Mesenchymal stem cell (in vitro differentiated cells and primary cell): ENCODE measurements at regions not wholly inside any gene's neighbourhood (a gene's known extent, or its start where the extent isn't known, plus 50 kb on each side); places are given as distances from the start of the nearest gene placed in this dataset.

Experiments used
- DNase-seq: peaks from one replicate; pipeline ENCODE4 v3.0.0-alpha.2; 2013
- H2AFZ ChIP-seq: one replicate; pipeline ENCODE4 v1.6.1; 2013; ENCODE audit warnings: low read depth, mild to moderate bottlenecking, control low read depth, inconsistent platforms, low read length, moderate library complexity
- H2AK5ac ChIP-seq: 2 replicates; pipeline ENCODE4 v1.6.1; 2013; ENCODE audit warnings: low read length, moderate library complexity, mild to moderate bottlenecking, inconsistent platforms; ENCODE audit not compliant: severe bottlenecking
- H2BK120ac ChIP-seq: one replicate; pipeline ENCODE4 v1.6.1; 2013; ENCODE audit warnings: low read depth, mild to moderate bottlenecking, inconsistent platforms, low read length, moderate library complexity
- H2BK12ac ChIP-seq, 2 experiments: one replicate each; pipeline ENCODE4 v1.6.1; 2013; ENCODE audit warnings: inconsistent platforms in 2 of 2, low read length in 2 of 2, mild to moderate bottlenecking in 2 of 2, moderate library complexity in 2 of 2, control low read depth in 1 of 2
- H2BK15ac ChIP-seq: one replicate; pipeline ENCODE4 v1.6.1; 2013; ENCODE audit warnings: mild to moderate bottlenecking, low read depth, inconsistent platforms; ENCODE audit not compliant: poor library complexity, severe bottlenecking
- H2BK5ac ChIP-seq: 2 replicates; pipeline ENCODE4 v1.6.1; 2013; ENCODE audit warnings: low read depth, mild to moderate bottlenecking, low read length, control low read depth, inconsistent platforms; ENCODE audit not compliant: poor library complexity, severe bottlenecking
- H3K14ac ChIP-seq, 2 experiments: one replicate each; pipeline ENCODE4 v1.6.1; 2013; ENCODE audit warnings: inconsistent platforms in 2 of 2, low read length in 2 of 2, control low read depth in 1 of 2, mild to moderate bottlenecking in 1 of 2, moderate library complexity in 1 of 2
- H3K18ac ChIP-seq, 2 experiments: one replicate each; pipeline ENCODE4 v1.6.1; 2013; ENCODE audit warnings: inconsistent platforms in 2 of 2, low read length in 2 of 2, control low read depth in 1 of 2, low read depth in 1 of 2, mild to moderate bottlenecking in 1 of 2
- H3K23ac ChIP-seq, 2 experiments: one replicate each; pipeline ENCODE4 v1.6.1; 2013; ENCODE audit warnings: inconsistent platforms in 2 of 2, low read length in 2 of 2, mild to moderate bottlenecking in 2 of 2, moderate library complexity in 2 of 2, control low read depth in 1 of 2
- H3K27ac ChIP-seq: 2 replicates; pipeline ENCODE4 v1.5.1; 2013; ENCODE audit warnings: mild to moderate bottlenecking, moderate library complexity, low read length, control low read depth, inconsistent platforms; ENCODE audit not compliant: poor library complexity, severe bottlenecking
- H3K27me3 ChIP-seq, 2 experiments: 2 replicates each; pipeline versions ENCODE4 v1.6.1 to v1.7.0; 2013; ENCODE audit warnings: low read length in 2 of 2, mild to moderate bottlenecking in 2 of 2, moderate library complexity in 2 of 2, control low read depth in 1 of 2, inconsistent platforms in 1 of 2; ENCODE audit not compliant: control insufficient read depth in 1 of 2, insufficient read depth in 1 of 2
- H3K36me3 ChIP-seq, 2 experiments: 2 replicates each; pipeline versions ENCODE4 v1.6.1 to v1.7.0; 2013; ENCODE audit warnings: low read length in 2 of 2, control low read depth in 1 of 2, inconsistent platforms in 1 of 2, low read depth in 1 of 2, mild to moderate bottlenecking in 1 of 2; ENCODE audit not compliant: insufficient read depth in 2 of 2, control insufficient read depth in 1 of 2
- H3K4ac ChIP-seq, 2 experiments: one replicate each; pipeline ENCODE4 v1.6.1; 2013; ENCODE audit warnings: inconsistent platforms in 2 of 2, low read length in 2 of 2, mild to moderate bottlenecking in 2 of 2, moderate library complexity in 2 of 2, control low read depth in 1 of 2, low read depth in 1 of 2
- H3K4me1 ChIP-seq: 2 replicates; pipeline ENCODE4 v1.6.1; 2013; ENCODE audit warnings: low read depth, low read length, control low read depth; ENCODE audit not compliant: control insufficient read depth, insufficient read depth
- H3K4me2 ChIP-seq: 2 replicates; pipeline ENCODE4 v1.6.1; 2013; ENCODE audit warnings: low read length, mild to moderate bottlenecking, inconsistent platforms; ENCODE audit not compliant: poor library complexity, severe bottlenecking
- H3K4me3 ChIP-seq, 2 experiments: 2 replicates each; pipeline versions ENCODE4 v1.5.1 to v1.7.0; 2013; ENCODE audit warnings: low read length in 2 of 2, mild to moderate bottlenecking in 2 of 2, control low read depth in 1 of 2, low read depth in 1 of 2; ENCODE audit not compliant: insufficient read depth in 1 of 2
- H3K79me1 ChIP-seq: replicated peaks from 2 replicates; pipeline ENCODE4 v1.6.1; 2013; ENCODE audit warnings: mild to moderate bottlenecking, control low read depth, low read length, inconsistent platforms; ENCODE audit not compliant: poor library complexity, severe bottlenecking
- H3K9ac ChIP-seq: 2 replicates; pipeline ENCODE4 v1.7.0; 2013; ENCODE audit warnings: mild to moderate bottlenecking, low read length, moderate library complexity
- H3K9me3 ChIP-seq: 2 replicates; pipeline ENCODE4 v1.7.0; 2013; ENCODE audit warnings: mild to moderate bottlenecking, low read length; ENCODE audit not compliant: control insufficient read depth
- H4K8ac ChIP-seq: one replicate; pipeline ENCODE4 v1.6.1; 2013; ENCODE audit warnings: inconsistent platforms, mild to moderate bottlenecking, low read length, moderate library complexity
- H4K91ac ChIP-seq: one replicate; pipeline ENCODE4 v1.6.1; 2013; ENCODE audit warnings: mild to moderate bottlenecking, low read length, inconsistent platforms
- WGBS: methylation state at CpG from one replicate; pipeline ENCODE4 v1.1.7; 2013; ENCODE audit warnings: mixed read lengths; 5-methylcytosine and 5-hydroxymethylcytosine counted together

- Histone ChIP-seq H3K27ac (no peak overlapping the region), H3K27me3 (no peaks in the 10 kb centered on the region), H2BK5ac (no peak overlapping the region), H3K4me1 (no peaks in the 10 kb centered on the region), H3K14ac (no peak overlapping the region), H4K91ac (no peak overlapping the region), H4K8ac (no peak overlapping the region), H3K36me3 (no peaks in the 10 kb centered on the region), H3K9ac (no peak overlapping the region), H3K9me3 (no peaks in the 10 kb centered on the region), H2AK5ac (no peak overlapping the region), H3K23ac (no peak overlapping the region), H3K4me3 (no peak overlapping the region), H2BK12ac (peak overlapping the region; percentile 21 to 42), H2BK15ac (no peak overlapping the region), H3K4me2 (no peak overlapping the region), H3K4ac (no peak overlapping the region), H3K18ac (peak overlapping the region in 1 of 2 experiments; percentile 60), H2AFZ (no peak overlapping the region), H3K79me1 (no peaks in the 10 kb centered on the region), H2BK120ac (no peak overlapping the region)
- DNase-seq: no peak
- WGBS: 90% methylated on average over 4 of the region's 4 CpGs
These were observed 420.1 kb downstream of the GJA1 start for GRCh38 chr6:121855521-121855920.

DNA sequence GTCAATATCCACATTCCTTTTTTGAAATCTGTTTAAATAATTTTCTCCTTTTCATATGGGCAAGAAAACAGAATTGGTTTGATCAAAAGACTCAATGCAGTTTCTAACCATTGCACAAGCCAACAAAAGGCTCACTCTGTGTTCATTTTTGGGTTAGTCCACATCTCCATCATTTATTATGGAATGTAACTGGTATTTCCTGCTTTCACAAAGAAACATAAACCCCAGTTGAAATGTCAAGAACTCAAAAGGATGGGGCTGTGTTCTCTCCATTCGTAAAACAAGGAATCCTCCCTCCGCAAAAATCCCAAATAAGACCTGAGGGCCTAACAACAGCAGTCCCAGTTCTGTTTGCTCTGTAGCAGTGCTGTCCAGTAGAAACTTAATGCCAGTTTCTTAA is 420.9 kb downstream of the GJA1 start:
- WGBS: 29% methylated on average over 2 of the region's 2 CpGs

GRCh38 chr6:121857551-121857950 is 422.1 kb downstream of the GJA1 start:
- H3K4me3 ChIP-seq: no peak overlapping the region
- H3K4me2 ChIP-seq: no peak overlapping the region
- H3K14ac ChIP-seq: no peak overlapping the region
- H3K36me3 ChIP-seq: no peaks in the 10 kb centered on the region
- no peak for DNase-seq
- H2BK5ac ChIP-seq: no peak overlapping the region
- H4K91ac ChIP-seq: peak overlapping the region; percentile 50
- peak overlapping the region; percentile 34 for H2BK120ac ChIP-seq
- H3K27me3 ChIP-seq: no peaks in the 10 kb centered on the region
- H2AK5ac ChIP-seq: no peak overlapping the region
- H3K9ac ChIP-seq: no peak overlapping the region
- 94% methylated on average over 2 of the region's 2 CpGs for WGBS
- peaks cover 7% of the 10 kb centered on the region for H3K9me3 ChIP-seq
- no peaks in the 10 kb centered on the region for H3K79me1 ChIP-seq
- no peaks in the 10 kb centered on the region for H3K4me1 ChIP-seq
- H3K4ac ChIP-seq: peak overlapping the region in 1 of 2 experiments; percentile 81
- H2BK12ac ChIP-seq: peak overlapping the region in 1 of 2 experiments; percentile 90
- no peak overlapping the region for H3K23ac ChIP-seq
- H3K27ac ChIP-seq: no peak overlapping the region
- H2AFZ ChIP-seq: no peak overlapping the region
- peak overlapping the region in 1 of 2 experiments; percentile 54 for H3K18ac ChIP-seq
- H2BK15ac ChIP-seq: peak overlapping the region; percentile 67
- peak overlapping the region; percentile 54 for H4K8ac ChIP-seq

More for the DNA sequence above, 420.9 kb downstream of the GJA1 start:
- no peak for DNase-seq
- H2BK5ac ChIP-seq: no peak overlapping the region
- no peak overlapping the region for H3K4me3 ChIP-seq
- H3K79me1 ChIP-seq: no peaks in the 10 kb centered on the region
- no peak overlapping the region for H2AFZ ChIP-seq
- no peak overlapping the region for H3K14ac ChIP-seq
- H3K23ac ChIP-seq: no peak overlapping the region
- no peak overlapping the region for H3K4me2 ChIP-seq
- H2BK12ac ChIP-seq: no peak overlapping the region
- no peak overlapping the region for H2BK120ac ChIP-seq
- H3K4ac ChIP-seq: no peak overlapping the region
- no peak overlapping the region for H4K8ac ChIP-seq
- peaks cover 3% of the 10 kb centered on the region for H3K9me3 ChIP-seq
- H4K91ac ChIP-seq: no peak overlapping the region
- no peak overlapping the region for H3K18ac ChIP-seq
- H2BK15ac ChIP-seq: no peak overlapping the region
- H3K4me1 ChIP-seq: no peaks in the 10 kb centered on the region
- H3K27ac ChIP-seq: no peak overlapping the region
- H2AK5ac ChIP-seq: no peak overlapping the region
- H3K27me3 ChIP-seq: no peaks in the 10 kb centered on the region
- no peak overlapping the region for H3K9ac ChIP-seq
- no peaks in the 10 kb centered on the region for H3K36me3 ChIP-seq

DNA sequence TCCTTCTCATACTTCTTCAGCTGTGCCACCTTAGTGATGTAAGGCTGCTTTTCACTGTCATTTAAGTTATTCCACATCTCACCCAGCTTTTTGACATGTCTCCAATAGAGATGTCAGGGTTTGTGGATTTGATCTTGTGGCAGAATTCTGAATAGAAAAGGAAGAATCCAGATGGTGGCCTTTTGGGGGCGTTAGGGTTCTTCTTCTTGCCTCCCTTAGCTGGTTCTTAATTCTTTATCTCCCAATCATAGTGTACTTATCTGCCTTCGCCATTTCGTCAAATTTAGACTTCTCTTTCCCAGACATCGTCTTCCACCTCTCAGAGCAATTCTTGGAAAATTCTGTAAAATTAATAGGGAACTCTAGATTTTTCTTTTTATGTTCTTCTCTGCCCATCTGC is 422.9 kb downstream of the GJA1 start:
- no CpG with 5 or more reads among the region's 4 CpGs for whole genome bisulfite sequencing
- Histone ChIP-seq H2BK12ac (no peak overlapping the region), H4K91ac (no peak overlapping the region), H3K4me3 (no peak overlapping the region), H3K27me3 (no peaks in the 10 kb centered on the region), H3K36me3 (no peaks in the 10 kb centered on the region), H3K79me1 (no peaks in the 10 kb centered on the region), H3K4me2 (no peak overlapping the region), H2BK120ac (no peak overlapping the region), H2BK15ac (no peak overlapping the region), H3K4me1 (no peaks in the 10 kb centered on the region), H3K9ac (no peak overlapping the region), H3K9me3 (peaks cover 7% of the 10 kb centered on the region), H2AK5ac (no peak overlapping the region), H3K23ac (no peak overlapping the region), H4K8ac (no peak overlapping the region), H3K18ac (no peak overlapping the region), H2AFZ (no peak overlapping the region), H3K14ac (no peak overlapping the region), H3K4ac (no peak overlapping the region), H3K27ac (no peak overlapping the region), H2BK5ac (no peak overlapping the region)
- DNase-seq: no peak
